Fibroblast of skin of scalp (primary cell): ENCODE measurements at regions not wholly inside any gene's neighbourhood (a gene's known extent, or its start where the extent isn't known, plus 50 kb on each side); places are given as distances from the start of the nearest gene placed in this dataset.

ENCODE experiments used
- DNase-seq: peaks from one replicate; pipeline ENCODE4 v3.0.0-alpha.2; 2013

GRCh38 chr1:2919841-2920240, 101.4 kb upstream of the ACTRT2 start:
- DNase-seq: no peak

- no peak for DNase-seq
Observed at GRCh38 chr1:2920421-2921015, 100.7 kb upstream of the ACTRT2 start.

GRCh38 chr1:2921970-2922686, 99.1 kb upstream of the ACTRT2 start:
- no peak for DNase-seq

- no peak for DNase-seq
Observed at GRCh38 chr1:2923351-2923750, 97.9 kb upstream of the ACTRT2 start.

GRCh38 chr1:2925291-2925690, 96.0 kb upstream of the ACTRT2 start:
- no peak for DNase-seq

GRCh38 chr1:2925918-2926317, 95.3 kb upstream of the ACTRT2 start:
- peak; percentile 44 for DNase-seq

GRCh38 chr1:2926447-2927055, 94.7 kb upstream of the ACTRT2 start:
- no peak for DNase-seq

GRCh38 chr1:2927393-2928360, 93.6 kb upstream of the ACTRT2 start:
- DNase-seq: no peak

- DNase-seq: no peak
Observed at GRCh38 chr1:2928366-2929325, 92.6 kb upstream of the ACTRT2 start.

GRCh38 chr1:2929335-2929734, 91.9 kb upstream of the ACTRT2 start:
- no peak for DNase-seq

- no peak for DNase-seq
Observed at GRCh38 chr1:2930016-2930815, 91.1 kb upstream of the ACTRT2 start.

GRCh38 chr1:2930913-2931723, 90.1 kb upstream of the ACTRT2 start:
- no peak for DNase-seq

- no peak for DNase-seq
Observed at GRCh38 chr1:2931724-2932401, 89.4 kb upstream of the ACTRT2 start.

GRCh38 chr1:2932671-2933350, 88.5 kb upstream of the ACTRT2 start:
- no peak for DNase-seq

- DNase-seq: no peak
Observed at GRCh38 chr1:2933431-2934155, 87.7 kb upstream of the ACTRT2 start.

GRCh38 chr1:2934156-2934540, 87.1 kb upstream of the ACTRT2 start:
- DNase-seq: no peak

- no peak for DNase-seq
Observed at GRCh38 chr1:2934642-2935081, 86.6 kb upstream of the ACTRT2 start.

GRCh38 chr1:2935184-2935583, 86.1 kb upstream of the ACTRT2 start:
- no peak for DNase-seq
